Upper lobe of left lung (tissue), 4 donors: ENCODE measurements at regions not wholly inside any gene's neighbourhood (a gene's known extent, or its start where the extent isn't known, plus 50 kb on each side); places are given as distances from the start of the nearest gene placed in this dataset.

ENCODE experiments used
- CTCF ChIP-seq, 6 experiments: fragments of 450-650 bp in 4 of 6; fragments of 200-600 bp in 2 of 6; sonication (generic) in 2 of 6; IDR thresholded peaks; one replicate each; pipeline ENCODE4 v1.5.1; 2016 to 2019; ENCODE audit warnings: antibody characterized with exemption in 6 of 6
- POLR2A ChIP-seq, 4 donors: fragments of 450-650 bp; IDR thresholded peaks; one replicate each; pipeline ENCODE4 v1.5.1; 2016 to 2017; ENCODE audit warnings: antibody characterized with exemption in 4 of 4, mild to moderate bottlenecking in 2 of 4
- POLR2AphosphoS5 ChIP-seq, 2 donors: sonication (generic); formaldehyde crosslinking; IDR thresholded peaks; one replicate each; pipeline ENCODE4 v1.5.1; 2017; ENCODE audit warnings: antibody characterized with exemption in 2 of 2

- TF ChIP-seq CTCF (IDR thresholded peaks at IDR 0.05) (no peak), POLR2AphosphoS5 (IDR thresholded peaks at IDR 0.05) (no peak), POLR2A (IDR thresholded peaks at IDR 0.05) (no peak)
Observed at GRCh38 chr6:140208286-140208685, 833.8 kb upstream of the CITED2 start.
